HG02571 (cell line): ENCODE measurements at regions not wholly inside any gene's neighbourhood (a gene's known extent, or its start where the extent isn't known, plus 50 kb on each side); places are given as distances from the start of the nearest gene placed in this dataset.
"Not testable (repeated sequence)": the region's sequence is repeated elsewhere in the genome, so short reads cannot be mapped to it uniquely, and the experiment has no call there.

Source experiments
- ATAC-seq: cut with Tn5 transposase; IDR thresholded peaks from one replicate; pipeline ENCODE4 v1.9.1; 2021; ENCODE audit warnings: mild to moderate bottlenecking, moderate library complexity; ENCODE audit not compliant: unreplicated experiment

DNA sequence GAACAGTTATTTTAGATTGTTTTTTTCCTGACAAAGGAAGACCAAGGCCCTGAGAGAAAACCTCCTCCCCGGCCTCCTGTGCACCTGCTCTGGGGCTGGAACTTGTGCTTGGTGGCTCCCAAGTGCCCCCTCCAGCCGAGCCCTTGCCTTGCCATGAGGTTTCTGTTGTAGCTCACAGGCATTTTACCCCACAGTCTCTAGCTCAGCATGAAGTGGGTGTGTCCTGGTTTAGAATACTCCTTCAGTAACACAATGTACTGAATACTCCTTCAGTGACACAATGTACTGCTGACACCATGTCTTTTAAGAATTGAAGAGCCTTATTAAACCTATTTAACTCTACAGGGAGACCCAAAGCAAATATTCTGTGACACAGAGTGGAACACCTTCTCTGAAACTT is 116.1 kb downstream of the OR4M2 start:
- ATAC-seq = not testable (repeated sequence)

DNA sequence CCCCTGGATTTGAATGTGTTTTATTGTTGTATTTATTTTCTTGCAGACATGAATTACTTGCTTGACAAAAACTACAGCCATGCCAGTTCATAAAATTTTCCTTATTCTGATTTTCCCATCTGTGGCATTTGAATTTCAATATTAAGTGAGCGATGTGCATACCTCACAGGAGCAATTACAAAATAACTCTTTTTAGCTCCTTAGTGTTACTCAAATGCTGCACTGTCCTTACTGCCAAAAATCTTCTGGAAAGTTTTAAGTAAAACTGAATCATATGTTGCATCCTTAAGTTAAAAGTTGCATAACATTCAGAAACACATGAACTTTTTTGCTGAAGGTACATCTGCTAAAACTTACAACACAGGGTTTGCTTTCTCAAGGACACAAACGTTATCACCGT is 120.1 kb downstream of the OR4M2 start:
- ATAC-seq = not testable (repeated sequence)

DNA sequence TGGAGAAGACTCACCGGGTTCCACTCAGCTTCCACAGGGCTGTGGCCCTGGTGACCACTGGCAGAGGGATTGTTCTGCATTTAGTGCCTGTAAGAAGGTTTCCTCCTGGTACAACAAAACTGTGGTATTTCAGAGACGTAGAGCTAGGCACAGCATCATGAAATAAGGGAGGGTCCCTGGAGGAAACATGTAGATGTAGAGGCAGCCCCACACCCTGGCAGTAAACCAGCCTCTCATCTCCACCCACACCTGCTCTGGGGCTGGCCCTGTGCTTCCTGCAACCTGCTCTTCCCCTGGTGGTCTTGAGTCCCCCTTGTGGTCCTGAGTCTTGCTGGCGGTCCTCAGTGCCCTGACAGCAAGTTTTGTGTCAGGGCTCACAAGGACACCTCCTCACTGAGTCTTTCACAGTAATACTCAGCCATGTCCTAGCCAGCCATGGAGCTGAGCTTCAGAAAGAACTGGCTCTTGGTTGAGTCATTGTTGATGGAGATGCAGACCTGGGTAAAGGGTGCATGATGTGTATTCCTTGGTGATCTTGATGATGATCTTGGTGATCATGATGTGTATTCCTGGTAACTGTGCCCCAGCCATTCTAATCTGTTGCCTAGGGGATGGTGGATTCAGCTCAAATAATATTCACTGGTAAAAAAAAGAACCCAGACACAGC is 121.8 kb downstream of the OR4M2 start:
- not testable (repeated sequence) for ATAC-seq

DNA sequence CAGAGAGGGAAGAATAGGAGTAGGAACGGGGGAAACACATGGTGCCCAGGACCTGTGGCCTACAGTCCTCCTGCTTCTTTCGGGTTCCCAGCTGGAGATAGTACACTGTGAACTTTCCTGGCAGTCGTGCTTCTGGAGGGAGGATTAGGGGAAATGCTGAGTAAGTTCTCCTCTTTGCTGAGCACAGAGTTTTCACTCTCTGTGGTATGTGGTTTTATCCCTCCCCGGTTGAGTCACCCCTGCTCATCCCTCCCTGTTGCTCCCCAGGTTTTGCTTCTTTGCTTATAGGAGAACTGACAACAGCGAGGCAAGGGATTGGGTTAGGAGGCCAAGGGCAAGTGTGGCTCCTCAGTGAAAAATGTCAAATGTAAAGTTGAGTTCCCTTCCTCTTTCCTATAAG is 122.9 kb downstream of the OR4M2 start:
- not testable (repeated sequence) for ATAC-seq

DNA sequence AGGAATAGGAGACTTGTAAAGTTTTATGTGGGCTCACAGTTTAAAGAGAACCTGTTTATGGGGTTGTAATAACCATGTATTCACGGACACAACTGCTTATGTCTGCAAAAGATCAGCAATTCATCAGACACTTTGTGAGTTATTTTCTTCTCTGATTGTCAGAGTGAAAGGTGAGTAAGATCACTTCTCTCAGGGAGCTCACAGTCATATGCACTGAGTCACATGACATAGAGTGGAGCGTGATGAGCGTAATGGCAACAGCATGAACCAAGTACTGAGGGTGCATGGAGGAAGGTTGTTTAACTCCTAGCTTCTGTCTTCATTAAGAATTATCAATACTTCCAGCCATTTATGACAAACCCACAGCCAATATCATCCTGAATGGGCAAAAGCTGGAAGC is 128.8 kb downstream of the OR4M2 start:
- ATAC-seq = not testable (repeated sequence)

DNA sequence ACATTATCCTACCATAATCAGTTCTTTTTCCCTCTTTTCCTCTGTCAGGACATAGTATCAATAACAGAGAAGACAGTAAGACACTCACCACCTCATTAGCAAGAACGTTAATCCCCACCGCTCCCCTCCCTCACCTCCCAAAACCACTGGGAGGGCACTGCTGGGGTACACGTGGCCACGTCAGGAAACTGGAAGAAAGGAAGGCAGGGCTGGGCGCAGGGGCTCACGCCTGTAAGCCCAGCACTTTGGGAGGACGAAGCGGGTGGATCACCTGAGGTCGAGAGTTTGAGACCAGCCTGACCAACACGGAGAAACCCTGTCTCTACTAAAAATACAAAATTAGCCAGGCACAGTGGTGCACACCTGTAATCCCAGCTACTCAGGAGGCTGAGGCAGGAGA is 142.3 kb downstream of the OR4M2 start:
- not testable (repeated sequence) for ATAC-seq

DNA sequence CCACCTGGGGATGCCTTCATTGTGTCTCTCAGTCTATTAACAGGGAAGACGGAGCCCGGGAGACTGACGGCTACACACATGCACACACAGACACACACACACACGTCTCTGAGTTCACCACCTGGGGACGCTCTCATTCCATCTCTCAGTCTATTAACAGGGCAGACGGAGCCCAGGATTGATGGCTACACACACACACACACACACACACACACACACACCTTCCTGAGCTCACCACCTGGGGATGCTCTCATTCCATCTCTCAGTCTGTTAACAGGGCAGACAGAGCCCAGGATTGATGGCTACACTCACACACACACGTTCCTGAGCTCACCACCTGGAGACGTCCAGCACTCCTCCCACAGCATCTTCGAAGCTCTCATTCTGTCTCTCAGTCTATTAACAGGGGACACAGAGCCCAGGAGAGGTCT is 143.9 kb downstream of the OR4M2 start:
- no peak for ATAC-seq

DNA sequence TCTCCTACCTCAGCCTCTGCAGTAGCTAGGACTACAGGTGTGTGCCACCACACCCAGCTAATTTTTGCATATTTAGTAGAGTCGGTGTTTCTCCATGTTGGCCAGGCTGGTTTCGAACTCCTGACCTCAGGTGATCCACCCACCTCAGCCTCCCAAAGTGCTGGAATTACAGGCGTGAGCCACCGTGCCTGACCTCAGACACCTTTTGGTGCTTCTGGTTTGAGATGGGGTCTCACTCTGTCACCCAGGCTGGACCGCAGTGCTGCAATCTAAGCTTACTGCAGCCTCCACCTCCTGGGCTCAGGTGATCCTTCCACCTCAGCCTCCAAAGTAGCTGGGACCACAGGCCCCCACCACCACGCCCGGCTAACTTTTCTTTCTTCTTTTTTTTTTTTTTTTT is 144.6 kb downstream of the OR4M2 start:
- not testable (repeated sequence) for ATAC-seq

DNA sequence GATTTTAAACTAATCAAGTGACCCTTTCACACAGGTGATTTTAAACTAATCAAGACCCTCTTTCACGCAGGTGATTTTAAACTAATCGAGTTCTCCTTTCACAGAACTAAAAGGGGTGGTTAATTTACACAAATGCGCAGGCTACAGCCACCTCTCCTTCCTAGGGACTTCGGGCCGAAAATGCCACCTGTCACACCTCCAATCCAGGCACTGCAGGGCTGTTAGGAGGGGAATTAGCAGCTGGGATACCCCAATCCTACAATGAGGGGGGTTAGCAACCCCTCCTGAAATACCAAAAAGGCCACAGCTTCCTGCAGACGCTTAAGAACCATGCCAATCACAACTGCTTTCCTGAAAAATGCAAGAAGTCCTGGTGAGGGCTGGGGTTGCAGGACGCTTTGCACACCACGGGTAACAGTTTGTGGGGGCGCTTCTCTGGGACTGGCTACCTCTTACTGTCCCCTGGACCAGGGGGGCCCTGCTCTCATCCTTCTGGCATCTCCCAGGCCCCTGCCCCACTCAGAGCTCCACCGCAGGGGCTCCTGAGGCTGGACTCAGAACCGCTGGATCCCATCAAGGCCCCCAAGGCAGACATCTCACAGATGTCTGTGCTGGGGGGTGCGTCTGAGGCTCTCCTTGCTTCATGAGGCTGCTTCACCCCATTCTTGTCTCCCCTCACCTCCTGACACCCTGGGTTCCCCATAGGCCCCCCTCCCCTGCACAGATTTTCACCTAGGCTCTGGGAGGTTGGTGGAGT is 145.9 kb downstream of the OR4M2 start:
- no peak for ATAC-seq

DNA sequence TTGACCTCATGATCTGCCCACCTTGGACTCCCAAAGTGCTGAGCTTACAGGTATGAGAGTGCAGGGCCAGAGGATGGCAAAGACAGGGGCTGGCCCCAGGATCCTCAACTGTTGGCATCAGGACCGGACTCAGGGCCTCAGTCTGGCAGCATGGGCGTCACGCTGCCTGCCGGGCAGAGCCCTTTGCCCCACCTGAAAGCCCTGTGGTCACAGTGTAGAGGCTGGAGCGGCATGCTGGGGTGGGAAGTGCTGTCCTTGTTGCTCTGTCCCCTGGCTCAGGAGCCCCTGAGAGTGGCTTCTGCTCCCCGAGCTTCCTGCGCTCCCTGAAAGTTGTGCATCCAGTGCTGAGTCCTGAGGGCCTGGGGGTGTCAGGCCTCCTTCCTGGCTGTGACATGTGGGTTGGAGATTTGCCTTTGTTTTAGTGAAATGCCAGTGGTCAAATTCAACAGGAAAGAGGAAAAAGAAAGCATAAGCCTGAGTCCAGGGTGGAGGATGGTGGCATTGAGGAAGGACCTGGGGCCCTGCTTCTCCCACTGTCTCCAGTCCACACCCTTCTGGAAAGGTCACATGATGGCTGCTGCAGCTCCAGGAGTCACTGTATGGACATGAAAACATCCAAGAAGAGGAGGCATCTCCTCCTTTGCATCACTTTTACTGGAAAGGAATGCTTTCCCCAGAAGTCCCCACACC is 147.2 kb downstream of the OR4M2 start:
- no peak for ATAC-seq

DNA sequence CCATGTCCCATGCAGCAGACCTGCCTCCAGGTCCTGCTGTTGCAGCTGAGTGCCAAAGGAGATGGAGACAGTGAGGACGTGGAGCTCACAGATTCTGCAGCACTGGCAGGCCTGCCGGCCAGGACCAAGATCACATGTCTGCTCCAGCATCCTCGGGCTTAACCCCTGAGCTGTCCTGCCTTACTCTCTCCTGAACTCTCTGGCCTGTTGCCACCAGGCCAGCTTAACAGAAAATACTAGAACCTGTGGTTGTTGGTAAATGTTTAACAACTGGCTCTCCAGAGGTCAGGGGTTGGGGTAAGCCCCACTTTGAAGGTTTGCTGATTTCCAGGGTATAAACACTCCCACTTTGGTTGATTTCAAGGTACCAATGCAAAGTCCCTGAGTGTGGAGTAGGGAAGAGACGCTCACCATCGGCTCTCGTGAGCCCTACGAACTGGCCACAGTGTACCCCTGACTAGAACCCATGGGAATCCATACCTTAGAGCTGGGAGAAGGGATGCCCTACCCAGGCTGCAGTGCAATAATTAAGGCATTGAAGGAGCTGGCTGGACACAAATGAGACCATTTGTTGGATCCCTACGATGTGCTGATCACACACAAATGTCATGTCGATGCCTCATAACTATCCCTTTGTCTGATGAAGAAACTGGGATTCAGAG is 147.9 kb downstream of the OR4M2 start:
- ATAC-seq = no peak

DNA sequence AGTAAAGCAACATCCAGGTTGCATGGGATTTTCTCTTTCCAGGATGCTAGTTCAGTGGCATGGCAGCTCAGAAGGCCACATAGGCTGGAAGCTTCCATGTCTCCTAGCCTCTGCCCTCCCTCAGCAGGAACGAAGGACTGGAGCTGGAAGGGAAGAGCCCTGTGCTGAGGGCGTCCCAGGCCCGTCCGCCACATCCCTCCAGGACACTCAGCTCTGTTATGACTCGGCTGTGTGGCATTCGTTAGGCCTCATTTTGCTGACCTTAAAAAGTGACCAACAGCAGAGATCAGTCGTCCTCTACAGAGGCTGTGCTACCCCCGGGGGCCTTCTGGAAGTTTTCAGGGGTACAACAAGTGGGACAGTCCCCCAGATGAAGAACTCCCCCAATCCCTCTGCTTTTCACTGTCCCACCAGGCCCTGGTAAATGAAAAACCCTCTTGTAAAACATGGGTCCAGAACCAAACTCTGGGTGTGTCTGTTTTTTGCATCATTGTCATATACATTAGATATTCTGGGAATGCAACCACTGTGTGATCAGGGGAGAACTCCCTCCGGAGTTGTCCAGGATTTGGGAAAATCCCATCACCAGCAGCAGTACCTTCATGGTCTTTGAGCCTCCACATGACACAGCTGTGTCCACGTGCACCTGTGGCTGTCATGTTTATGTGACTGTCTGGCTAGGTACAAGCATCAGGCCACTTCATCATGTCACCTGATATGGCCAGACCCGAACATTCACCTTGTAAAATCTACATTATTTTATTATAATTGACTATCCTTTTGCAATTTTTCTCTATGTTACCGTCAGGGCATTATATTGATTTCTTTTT is 149.9 kb downstream of the OR4M2 start:
- no peak for ATAC-seq

DNA sequence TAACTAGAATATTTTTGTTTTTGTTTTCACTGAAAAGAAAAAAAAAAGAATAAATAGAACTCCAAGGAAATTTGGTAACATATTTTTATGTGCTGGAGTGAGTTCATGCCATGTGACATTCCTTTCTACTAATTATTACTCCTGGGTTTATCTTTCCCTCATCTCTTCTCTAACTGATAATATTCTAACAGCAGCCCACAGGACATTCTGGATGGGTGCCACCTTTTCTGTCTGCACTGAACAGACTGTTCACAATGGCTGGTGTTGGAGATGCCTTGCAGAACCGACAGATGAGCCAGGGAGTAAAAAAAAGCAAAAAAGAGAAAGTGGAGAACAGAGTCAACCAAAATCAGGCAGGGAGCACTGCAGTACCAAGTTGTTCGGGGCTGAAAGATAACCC is 151.3 kb downstream of the OR4M2 start:
- no peak for ATAC-seq

DNA sequence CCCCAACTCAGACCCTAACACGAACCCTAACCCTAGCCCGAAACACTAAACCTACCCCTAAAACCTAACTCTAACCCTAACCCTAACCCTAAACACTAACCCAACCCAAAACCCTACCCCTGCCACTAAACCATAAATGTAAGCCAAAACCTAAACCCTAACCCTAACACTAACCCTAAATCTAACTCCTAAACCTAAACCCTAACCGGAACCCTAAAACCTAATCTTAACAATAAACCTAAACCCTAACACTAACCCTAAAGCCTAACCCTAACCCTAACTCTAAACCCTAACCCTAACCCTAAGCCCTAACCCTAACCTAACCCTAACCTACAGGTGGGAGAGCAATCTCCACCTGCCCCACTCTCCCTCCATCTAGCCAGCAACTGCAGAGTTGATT is 152.3 kb downstream of the OR4M2 start:
- ATAC-seq = no peak

DNA sequence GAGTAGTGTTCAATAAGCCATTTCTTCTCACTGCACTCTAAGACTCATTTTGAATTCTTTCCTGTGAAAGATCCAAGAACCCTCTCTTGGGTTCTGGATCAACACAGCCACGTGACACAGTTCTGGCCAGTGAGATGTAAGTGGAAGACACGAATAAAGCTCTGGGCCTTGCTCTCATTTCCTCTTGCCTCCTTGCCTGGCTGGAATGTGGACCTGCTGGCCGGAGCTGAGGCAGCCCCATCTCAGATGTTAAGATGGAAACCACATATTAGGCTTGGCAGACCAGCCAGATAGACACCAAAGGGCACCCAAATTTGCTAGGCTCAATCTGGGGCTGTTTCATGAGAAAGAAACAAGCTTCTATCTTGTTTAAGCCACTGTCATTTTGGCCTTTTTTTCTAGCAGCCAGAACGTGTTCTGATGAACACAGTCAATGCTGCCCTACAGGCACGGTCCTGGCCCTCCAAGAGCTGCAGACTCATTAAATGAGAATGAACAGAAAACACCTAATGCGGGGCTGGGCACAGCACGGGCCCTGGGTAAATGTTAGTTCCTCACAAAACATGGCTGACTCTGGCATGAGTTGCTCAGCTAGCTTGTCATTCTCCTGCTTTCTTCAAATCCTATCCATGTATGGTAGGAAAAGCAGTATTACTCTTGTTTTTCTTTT is 155.1 kb downstream of the OR4M2 start:
- not testable (repeated sequence) for ATAC-seq

DNA sequence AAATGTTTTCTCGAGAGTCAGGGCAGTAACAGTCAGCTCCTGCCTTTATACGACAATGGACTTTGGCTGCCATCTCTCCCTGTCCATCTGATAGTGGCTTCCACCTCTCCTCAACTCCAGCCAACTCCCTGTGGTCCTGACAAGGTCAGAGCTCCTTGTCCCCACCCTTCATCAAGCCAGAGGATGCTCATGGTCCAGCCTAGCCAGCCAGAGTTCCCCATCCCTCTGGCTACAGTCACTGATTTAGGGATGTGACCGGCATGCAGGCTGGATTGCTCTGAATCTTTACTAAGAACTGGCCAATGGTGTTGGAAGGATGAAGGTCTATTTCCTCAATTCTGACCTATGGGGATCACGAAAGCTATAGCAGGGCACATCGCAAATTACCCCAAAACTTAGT is 156.1 kb downstream of the OR4M2 start:
- no peak for ATAC-seq

DNA sequence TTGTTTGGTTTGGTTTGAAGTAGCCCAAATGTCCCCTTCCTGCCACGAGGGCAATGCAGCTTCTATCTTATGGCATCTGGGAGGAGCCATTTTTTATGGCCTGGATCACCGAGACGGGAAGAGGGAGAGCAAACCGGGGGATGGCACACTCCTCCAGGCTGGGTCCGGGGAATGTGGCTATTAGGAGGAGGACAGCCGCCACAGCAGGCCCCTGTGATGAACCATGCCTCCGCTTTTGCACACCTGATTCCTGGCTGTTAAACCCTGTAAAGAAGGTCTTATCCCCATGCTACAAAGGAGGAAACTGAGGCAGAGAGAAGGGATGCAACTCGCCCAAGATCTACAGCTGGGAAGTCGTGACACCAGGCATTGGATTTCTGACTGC is 157.6 kb downstream of the OR4M2 start:
- no peak for ATAC-seq

DNA sequence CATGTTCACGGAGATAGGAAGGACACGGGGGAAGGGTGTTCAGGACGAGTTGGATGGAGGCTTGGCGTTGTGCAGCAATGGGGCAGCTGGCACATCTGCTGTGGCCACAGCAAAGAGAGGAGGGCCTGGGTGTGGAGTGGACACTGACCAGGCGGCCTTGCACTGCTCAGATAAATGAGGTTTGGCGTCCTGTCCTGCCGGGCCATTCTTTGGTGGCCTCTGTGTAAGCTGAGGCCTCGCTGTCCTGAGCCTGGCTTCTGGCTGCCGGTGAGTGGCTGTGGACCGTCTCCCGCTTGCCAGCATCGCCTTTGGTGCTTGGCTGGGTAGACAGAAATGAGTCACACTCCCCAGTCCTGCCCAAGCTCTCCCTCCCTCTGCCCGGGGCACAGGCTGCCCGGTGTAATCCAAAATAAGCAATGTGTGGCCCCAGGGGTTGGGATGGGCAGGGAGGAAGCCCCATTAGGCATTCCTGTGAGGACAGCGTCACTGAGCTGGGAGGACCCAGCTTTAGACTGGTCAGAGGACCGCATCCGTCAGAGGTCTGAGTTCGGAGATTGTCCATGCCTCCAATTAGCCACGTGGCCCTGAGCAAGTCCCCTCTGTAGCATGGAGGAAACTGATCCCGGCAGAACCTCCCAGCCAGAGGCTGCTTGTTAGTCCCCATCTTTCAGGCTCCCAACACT is 158.1 kb downstream of the OR4M2 start:
- not testable (repeated sequence) for ATAC-seq
